ENCODE measurements at regions not wholly inside any gene's neighbourhood (a gene's known extent, or its start where the extent isn't known, plus 50 kb on each side); places are given as distances from the start of the nearest gene placed in this dataset.
A peak's percentile ranks its signal among the peaks of the same experiment; 100 is the strongest.

GRCh38 chr12:81957631-81958030, 198.5 kb upstream of the PPFIA2 start:
- no peak for DNase-seq

- no peak for DNase-seq
These were observed 197.3 kb upstream of the PPFIA2 start for GRCh38 chr12:81956468-81956860.

DNA sequence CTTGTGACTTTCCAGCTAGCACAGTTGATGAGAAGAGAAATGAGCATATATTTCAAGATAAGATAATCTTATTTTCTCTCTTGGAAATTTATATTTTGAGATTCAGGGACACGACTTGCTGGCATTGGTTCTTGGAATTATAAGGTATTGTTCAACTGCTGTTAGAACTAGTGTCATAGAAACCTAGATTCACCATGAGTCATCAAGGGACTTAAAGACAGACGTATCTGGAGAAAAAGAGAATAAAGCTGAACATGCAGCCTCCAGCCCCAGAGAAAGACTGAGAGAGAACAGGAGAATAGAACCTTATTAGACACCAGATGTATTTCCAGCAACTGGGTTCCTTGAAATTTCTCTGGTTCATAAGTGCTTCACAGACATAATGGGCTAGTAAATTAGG, 194.4 kb upstream of the PPFIA2 start:
- no peak for DNase-seq

DNA sequence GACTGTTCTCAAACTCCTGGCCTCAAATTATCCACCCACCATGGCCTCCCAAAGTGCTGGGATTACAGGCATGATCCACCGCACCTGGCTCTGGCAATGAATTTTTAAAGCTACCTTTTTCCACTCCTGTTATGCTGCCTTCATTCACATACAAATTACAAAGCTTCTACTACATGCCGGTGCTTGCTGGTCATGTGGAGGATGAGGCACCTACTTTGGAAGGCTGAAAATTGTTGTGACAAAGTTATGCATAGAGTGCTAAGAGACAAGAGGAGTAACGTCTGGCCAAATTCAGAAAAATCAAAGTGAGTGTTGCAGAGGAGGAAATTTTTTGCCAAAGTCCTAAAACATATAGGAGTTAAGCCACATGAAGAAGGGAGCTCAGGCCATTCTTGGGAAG, 191.7 kb upstream of the PPFIA2 start:
- no peak for DNase-seq

DNA sequence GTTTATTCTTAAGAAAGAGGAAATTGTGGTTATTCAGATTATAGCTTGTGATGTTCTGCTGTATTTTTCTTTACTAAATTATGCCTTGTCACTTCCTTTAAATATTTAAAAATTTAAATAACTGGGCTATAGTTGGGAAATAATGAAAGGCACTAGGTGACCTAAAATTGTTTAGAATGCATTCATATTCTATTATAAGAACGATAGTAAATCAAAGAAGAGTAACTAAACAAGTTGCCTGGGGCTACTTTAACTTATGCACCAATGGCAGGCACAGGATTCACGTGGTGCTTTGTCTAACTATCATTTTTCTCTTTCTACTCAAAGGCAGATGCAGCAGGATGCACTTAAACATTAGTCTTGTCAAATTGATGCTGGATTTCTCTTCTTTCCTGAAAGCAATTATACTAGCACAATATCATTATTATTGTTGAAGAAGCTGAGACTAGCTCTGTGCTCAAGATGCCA, 190.7 kb upstream of the PPFIA2 start:
- no peak for DNase-seq

DNA sequence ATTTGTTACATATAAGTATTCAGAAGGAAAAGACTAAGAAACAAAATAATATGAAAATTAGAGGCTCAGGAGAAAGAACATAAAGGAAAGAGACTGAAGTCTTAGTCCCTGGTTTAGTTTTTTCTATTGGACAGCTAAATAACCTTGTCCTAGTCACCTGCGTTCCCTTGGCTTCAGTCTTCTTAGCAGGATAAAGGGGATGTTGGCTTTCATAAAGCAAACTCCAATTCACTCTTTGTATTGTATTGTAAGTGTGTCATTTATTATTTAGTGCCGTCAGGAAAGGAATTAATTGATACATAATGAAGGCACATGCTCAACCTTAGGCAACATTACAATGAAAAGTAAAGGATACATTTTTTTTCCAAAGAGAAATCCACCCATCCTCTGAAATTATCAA, 190.3 kb upstream of the PPFIA2 start:
- DNase-seq = no peak

DNA sequence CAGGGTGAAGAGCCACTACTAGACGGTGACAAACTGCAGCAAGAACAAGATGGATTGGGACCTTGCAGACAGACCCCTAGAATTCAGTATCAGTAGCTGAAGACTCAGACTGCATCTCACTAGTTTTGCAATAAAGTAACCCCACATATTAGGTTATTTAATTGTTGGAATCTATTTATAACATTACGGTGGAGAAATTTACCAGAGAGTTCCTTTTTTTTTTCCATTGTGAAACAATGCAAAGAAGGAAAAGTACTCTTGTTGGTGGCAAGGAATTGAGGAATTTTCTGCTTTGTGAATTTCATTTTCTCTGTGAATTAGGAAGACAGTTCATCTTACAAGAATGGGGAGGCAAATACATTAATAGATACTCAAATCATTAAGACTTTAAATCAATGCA, 185.7 kb upstream of the PPFIA2 start:
- DNase-seq = no peak

DNA sequence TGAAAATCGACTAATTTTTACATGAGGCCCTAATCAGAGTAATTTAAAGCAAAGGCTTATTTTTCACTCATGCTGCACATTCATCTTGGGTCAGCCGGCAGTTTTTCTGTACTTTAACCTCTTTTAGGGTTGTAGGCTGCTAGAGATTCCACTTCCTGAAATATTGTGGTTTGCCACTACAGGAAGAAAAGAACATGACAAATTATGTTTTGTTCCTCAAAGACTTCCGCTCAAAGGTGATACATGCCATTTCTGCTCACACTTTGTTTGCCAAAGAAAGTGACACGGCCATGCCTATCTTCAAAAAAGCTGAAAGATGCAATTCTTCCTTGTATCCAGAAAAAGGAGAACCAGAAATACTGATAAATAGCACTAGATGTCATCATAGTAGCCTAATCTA, 183.4 kb upstream of the PPFIA2 start:
- no peak for DNase-seq

DNA sequence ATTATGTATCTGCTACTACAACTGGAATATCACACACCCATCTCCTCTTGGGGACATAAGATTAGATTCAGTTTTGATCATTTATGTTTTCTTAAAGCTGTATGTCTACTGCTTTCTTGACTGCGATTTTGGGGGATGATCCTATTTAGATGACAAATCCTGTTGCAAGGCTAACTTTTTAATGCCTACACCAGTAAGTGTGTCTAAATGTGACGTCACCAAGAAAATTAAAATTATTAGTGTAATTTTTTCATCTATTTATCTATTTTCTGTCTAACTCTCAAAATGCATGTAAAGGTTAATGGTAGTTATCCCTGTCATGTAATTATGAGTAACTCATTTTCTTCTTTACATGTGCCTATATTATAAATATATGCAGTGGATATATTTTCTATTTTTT, 170.9 kb upstream of the PPFIA2 start:
- no peak for DNase-seq

DNA sequence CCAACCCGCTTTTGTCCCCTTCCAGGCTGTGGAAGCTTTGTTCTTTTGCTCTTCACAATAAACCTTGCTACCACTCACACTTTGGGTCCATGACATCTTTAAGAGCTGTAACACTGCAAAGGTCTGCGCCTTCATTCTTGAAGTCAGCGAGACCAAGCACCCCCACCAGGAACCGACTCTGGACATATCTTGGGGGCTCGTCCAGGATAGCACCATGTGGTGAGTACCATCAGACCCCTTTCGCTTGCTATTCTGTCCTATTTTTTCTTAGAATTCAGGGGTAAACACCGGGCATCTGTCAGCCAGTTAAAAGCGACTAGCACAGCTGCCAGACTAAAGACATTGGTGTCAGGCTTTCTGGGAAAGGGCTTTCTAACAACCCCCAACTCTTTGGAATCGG, 137.6 kb upstream of the PPFIA2 start:
- no peak for DNase-seq

GRCh38 chr12:81888961-81889360, 129.8 kb upstream of the PPFIA2 start:
- DNase-seq = no peak

GRCh38 chr12:81888106-81888740, 129.1 kb upstream of the PPFIA2 start:
- no peak for DNase-seq

- no peak for DNase-seq
These were observed 115.4 kb upstream of the PPFIA2 start for GRCh38 chr12:81874586-81874985.

GRCh38 chr12:81874166-81874565, 115.0 kb upstream of the PPFIA2 start:
- DNase-seq = no peak

- no peak for DNase-seq
These were observed 113.2 kb upstream of the PPFIA2 start for GRCh38 chr12:81872400-81872799.

- no peak for DNase-seq
These were observed 106.9 kb upstream of the PPFIA2 start for GRCh38 chr12:81866081-81866480.

DNA sequence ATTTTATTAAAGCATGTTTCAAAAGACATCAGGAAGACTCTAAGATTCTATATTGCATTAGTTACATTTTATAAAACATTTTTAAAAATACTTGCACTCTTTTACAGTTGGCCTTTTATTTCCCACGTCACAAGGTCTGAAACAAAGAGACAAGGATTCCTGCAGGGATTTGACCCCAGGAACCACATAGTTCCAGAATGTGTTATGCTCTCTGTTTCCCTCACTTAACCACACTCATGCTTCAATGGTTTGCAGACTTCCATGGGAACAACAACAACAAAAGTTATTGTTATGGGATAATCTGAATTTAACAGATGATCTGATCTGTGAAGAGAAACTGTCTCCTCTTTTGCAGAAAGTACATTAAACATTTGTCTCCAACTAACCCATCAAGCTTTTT, 104.3 kb upstream of the PPFIA2 start:
- no peak for DNase-seq

DNA sequence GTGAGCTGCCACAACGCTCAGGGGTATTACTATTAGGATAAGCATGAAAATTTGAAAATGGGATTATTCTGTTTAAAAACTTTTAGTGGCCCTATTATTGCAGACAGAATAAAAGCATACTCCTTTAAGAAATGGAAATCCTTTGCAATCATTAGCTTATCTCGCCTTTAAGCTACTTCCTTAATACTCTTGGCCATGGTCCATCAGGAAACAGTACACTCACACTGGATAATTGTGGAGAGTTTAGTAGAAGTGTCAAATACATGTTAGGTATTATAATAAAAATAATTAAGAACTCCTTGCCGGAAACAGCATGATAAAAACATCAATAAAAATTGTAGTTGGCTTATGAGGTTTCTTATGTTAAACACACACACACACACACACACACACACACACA, 100.4 kb upstream of the PPFIA2 start:
- DNase-seq = peak in 1 of 2 donors; percentile 2

DNA sequence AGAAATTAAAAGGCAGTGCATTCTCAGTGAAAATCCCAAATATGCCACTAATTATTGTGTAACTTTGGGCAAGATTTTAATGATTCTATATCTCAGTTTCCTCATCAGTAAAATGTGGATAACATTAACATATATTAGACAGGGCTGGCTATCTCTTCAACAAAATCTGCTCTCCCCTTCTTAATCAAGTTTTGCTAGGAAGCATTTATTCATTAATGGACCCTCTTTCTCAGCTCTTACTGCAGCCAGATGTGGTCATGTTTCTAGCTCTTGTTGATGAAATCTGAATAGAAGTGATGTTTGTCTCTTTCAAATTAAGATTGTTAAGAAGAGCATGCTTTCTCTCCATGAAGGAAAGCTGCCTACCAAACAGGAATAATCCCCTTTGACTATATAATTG, 84.4 kb upstream of the PPFIA2 start:
- DNase-seq = no peak

GRCh38 chr12:81835783-81836182, 76.6 kb upstream of the PPFIA2 start:
- DNase-seq = no peak

DNA sequence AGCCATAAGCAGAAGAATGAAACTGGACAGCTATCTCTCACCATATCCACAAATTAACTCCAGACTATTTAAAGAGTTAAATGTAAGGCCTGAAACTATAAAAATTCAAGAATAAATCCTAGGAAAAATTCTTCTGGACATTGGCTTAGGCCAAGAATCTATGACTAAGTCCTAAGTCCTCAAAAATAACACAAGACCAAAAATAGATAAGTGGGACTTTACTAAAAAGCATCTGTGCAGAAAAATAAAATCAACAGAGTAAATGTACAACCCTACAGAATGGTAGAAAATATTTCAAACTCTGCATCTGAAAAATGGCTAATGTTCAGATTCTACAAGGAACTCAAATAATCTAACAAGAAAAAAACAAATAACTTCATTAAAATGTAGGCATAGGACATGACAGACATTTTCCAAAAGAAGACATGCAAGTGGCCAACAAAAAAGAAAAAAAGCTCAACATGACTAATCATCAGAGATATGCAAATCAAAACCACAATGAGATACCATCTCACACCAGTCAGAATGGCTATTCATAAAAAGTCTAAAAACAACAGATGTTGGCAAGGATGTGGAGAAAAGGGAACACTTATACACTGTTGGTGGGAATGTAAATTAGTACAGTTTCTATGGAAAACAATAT, 61.0 kb upstream of the PPFIA2 start:
- no peak for DNase-seq

GRCh38 chr12:81815611-81816010, 56.5 kb upstream of the PPFIA2 start:
- DNase-seq = no peak

- DNase-seq = no peak
These were observed 52.6 kb upstream of the PPFIA2 start for GRCh38 chr12:81811778-81812125.

All from right lung (tissue), 2 donors.